ENCODE measurements at regions not wholly inside any gene's neighbourhood (a gene's known extent, or its start where the extent isn't known, plus 50 kb on each side); places are given as distances from the start of the nearest gene placed in this dataset.

DNA sequence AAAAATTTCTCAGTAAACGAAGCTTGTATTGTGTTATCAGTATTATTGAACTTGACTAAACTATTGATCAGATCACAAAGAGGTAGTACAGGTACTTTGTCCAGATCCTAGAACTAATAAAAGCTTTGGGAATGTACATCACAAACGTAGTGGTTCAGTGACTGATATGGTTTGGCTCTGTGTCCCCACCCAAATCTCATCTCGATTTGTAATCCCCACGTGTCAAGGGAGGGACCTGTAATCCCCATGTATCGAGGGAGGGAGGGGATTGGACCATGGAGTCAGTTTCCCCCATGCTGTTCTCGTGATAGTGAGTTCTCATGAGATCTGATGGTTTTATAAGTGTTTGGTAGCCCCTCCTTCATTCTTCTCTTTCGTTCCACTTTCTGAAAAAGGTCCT is 100.9 kb downstream of the ARRDC3 start:
- Mint-ChIP-seq H3K27ac (peak overlapping the region; percentile 62), H3K36me3 (ENCODE audit: low read depth) (peaks cover 4% of the 10 kb centered on the region; the same call in 1 of the 2 replicates), H3K4me1 (ENCODE audit: low read depth) (peaks cover 62% of the 10 kb centered on the region), H3K9me3 (no peaks in the 10 kb centered on the region), H3K4me3 (no peak overlapping the region), H3K27me3 (ENCODE audit: insufficient read depth) (no peaks in the 10 kb centered on the region)
- DNase-seq: no peak
- TF ChIP-seq, protein P1, sequence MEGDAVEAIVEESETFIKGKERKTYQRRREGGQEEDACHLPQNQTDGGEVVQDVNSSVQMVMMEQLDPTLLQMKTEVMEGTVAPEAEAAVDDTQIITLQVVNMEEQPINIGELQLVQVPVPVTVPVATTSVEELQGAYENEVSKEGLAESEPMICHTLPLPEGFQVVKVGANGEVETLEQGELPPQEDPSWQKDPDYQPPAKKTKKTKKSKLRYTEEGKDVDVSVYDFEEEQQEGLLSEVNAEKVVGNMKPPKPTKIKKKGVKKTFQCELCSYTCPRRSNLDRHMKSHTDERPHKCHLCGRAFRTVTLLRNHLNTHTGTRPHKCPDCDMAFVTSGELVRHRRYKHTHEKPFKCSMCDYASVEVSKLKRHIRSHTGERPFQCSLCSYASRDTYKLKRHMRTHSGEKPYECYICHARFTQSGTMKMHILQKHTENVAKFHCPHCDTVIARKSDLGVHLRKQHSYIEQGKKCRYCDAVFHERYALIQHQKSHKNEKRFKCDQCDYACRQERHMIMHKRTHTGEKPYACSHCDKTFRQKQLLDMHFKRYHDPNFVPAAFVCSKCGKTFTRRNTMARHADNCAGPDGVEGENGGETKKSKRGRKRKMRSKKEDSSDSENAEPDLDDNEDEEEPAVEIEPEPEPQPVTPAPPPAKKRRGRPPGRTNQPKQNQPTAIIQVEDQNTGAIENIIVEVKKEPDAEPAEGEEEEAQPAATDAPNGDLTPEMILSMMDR (IDR thresholded peaks at IDR 0.05): no peak

DNA sequence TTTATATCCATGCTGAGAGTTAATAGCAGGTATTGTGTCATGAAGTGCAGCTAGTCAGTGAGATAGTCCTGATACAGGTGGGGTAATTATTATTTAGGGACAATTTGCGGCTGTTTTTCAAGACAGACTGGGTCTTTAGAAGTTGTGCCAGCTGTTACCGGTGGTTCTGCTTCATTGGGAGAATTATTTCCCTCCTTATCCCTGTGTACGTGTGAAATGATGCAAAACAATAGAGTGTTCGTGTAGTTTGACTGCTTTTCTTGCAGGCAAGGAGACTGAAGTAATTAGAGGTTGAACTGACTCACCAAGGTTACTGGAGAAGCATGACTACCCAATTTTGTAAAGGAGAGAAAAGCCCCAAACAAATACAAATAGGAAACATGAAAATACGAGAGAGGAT is 101.7 kb downstream of the ARRDC3 start:
- Mint-ChIP-seq H3K36me3 (ENCODE audit: low read depth) (peaks cover 4% of the 10 kb centered on the region; the same call in 1 of the 2 replicates), H3K9me3 (no peaks in the 10 kb centered on the region), H3K4me1 (ENCODE audit: low read depth) (peaks cover 62% of the 10 kb centered on the region), H3K27ac (peak overlapping the region; percentile 99), H3K4me3 (peak overlapping the region; percentile 91), H3K27me3 (ENCODE audit: insufficient read depth) (no peaks in the 10 kb centered on the region)
- TF ChIP-seq, protein P1 (IDR thresholded peaks at IDR 0.05): no peak
- peak; percentile 85 for DNase-seq

DNA sequence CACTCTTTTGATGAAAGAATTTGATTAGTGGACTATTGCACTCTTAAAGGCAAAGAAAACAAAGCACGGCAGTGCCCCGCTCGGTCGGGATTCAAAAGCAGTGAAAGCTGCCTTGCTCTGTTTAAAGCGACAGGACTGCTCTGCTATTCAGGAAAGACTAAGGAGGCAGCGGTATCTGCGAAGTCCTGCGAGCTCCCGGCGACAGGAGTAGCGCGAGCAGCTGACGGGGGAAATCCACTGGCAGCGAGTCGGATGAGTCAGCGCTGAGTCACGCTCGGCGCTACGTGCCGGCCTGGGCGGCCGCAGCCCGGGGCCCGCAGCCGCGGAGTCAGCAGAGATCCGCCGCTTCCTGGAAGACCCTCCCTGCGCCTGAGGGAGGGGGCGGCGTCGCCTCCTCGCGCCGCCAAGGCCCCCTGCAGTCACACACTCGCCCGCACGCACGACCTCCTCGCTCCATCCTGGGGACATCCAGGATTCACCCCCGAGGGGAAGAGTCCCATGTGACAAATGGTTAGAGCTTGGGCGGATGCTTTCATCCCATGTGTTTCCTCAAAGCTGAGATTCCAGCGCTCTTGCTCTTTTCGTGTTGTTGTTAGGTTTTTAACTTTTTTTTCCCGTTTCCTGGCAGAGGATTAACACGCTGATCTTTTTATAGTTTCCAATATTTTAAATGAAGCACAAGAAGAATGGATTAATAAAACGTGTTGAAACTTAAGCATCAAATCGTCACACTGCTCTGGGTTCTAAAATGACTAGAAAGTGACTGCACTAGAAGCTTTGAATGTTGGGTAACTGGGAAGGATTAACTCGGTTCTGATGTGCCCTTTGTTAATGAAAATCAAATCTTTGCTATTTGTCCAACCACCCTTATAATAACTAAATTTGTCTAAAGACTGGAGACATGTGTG is 102.5 kb downstream of the ARRDC3 start:
- peak; percentile 98 for DNase-seq
- H3K27me3 Mint-ChIP-seq (ENCODE audit: insufficient read depth): no peaks in the 10 kb centered on the region
- H3K36me3 Mint-ChIP-seq (ENCODE audit: low read depth): peaks cover 4% of the 10 kb centered on the region; the same call in 1 of the 2 replicates
- peak overlapping the region; percentile 99 for H3K27ac Mint-ChIP-seq
- H3K9me3 Mint-ChIP-seq: no peaks in the 10 kb centered on the region
- TF ChIP-seq, protein P1 (IDR thresholded peaks at IDR 0.05): 0 out of 2 replicates have a peak, but pooled peaks have one; percentile 8
- peak overlapping the region; percentile 91 for H3K4me3 Mint-ChIP-seq
- peaks cover 68% of the 10 kb centered on the region for H3K4me1 Mint-ChIP-seq (ENCODE audit: low read depth)

DNA sequence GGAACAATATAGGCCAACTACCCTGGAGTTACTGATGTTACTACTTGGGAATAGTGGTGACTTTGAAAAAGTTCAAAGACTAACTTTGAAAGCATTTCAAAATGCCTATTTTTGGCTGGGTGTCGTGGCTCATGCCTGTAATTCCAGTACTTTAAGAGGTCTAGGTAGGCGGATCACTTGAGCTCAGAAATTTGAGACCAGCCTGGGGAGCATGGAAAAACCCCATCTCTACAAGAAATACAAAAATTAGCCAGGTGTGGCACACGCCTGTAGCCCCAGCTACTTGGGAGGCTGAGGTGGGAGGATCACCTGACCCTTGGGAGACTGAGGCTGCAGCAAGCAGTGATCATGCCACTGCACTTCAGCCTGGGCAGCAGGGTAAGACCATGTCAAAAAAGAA is 105.3 kb downstream of the ARRDC3 start:
- DNase-seq: no peak
- Mint-ChIP-seq H3K9me3 (no peaks in the 10 kb centered on the region), H3K4me3 (no peak overlapping the region), H3K27me3 (ENCODE audit: insufficient read depth) (no peaks in the 10 kb centered on the region), H3K27ac (no peak overlapping the region), H3K36me3 (ENCODE audit: low read depth) (no peaks in the 10 kb centered on the region), H3K4me1 (ENCODE audit: low read depth) (peaks cover 55% of the 10 kb centered on the region)
- TF ChIP-seq, protein P1 (IDR thresholded peaks at IDR 0.05): no peak

DNA sequence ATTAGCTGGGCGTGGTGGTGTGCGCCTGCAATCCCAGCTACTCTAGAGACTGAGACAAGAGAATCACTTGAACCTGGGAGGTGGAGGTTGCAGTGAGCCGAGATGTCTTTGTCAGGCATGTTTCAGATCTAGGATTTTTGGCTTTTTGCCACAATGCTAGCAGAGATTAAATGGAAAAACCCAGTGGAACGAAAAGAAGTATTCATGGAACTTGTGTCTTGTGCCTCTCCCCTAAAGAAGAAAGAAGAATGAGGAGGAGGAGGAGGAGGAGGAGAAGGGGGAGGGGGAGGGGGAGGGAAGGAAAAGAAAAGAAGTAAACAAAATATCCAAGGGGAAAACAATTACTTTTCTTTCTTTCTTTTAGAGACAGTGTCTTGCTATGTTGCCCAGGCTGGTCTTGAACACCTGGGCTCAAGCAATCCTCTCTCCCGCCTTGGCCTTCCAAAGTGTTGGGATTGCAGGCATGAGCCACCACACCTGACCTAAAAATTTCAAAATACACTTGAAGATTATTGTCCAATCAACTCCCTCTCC is 106.0 kb downstream of the ARRDC3 start:
- no peaks in the 10 kb centered on the region for H3K36me3 Mint-ChIP-seq (ENCODE audit: low read depth)
- H3K9me3 Mint-ChIP-seq: no peaks in the 10 kb centered on the region
- no peak overlapping the region for H3K4me3 Mint-ChIP-seq
- no peak overlapping the region for H3K27ac Mint-ChIP-seq
- no peaks in the 10 kb centered on the region for H3K27me3 Mint-ChIP-seq (ENCODE audit: insufficient read depth)
- H3K4me1 Mint-ChIP-seq (ENCODE audit: low read depth): peaks cover 52% of the 10 kb centered on the region
- DNase-seq: no peak
- TF ChIP-seq, protein P1 (IDR thresholded peaks at IDR 0.05): no peak
